Tibial artery (tissue), 4 donors: ENCODE measurements at regions not wholly inside any gene's neighbourhood (a gene's known extent, or its start where the extent isn't known, plus 50 kb on each side); places are given as distances from the start of the nearest gene placed in this dataset.

Experiments
- DNase-seq, 2 donors: peaks; one replicate each; pipeline ENCODE4 v3.0.0-alpha.2; 2019
- H3K27ac ChIP-seq, 2 donors: fragments of 200-600 bp; sonication (generic) in 1 of 2; 1 replicate in 1 of 2; 2 replicates in 1 of 2; pipeline ENCODE4 v1.5.1; 2018 to 2019; ENCODE audit warnings: mild to moderate bottlenecking in 1 of 2
- H3K27me3 ChIP-seq, 2 donors: fragments of 200-600 bp; sonication (generic) in 1 of 2; one replicate each; pipeline versions ENCODE4 v1.5.1 to v1.6.0; 2016 to 2019
- H3K36me3 ChIP-seq, 3 donors: fragments of 200-600 bp; sonication (generic) in 2 of 3; one replicate each; pipeline ENCODE4 v1.5.1; 2016 to 2019; ENCODE audit warnings: mild to moderate bottlenecking in 2 of 3
- H3K4me1 ChIP-seq, 4 donors: fragments of 200-600 bp; sonication (generic) in 2 of 4; 1 replicate in 3 of 4; 2 replicates in 1 of 4; pipeline ENCODE4 v1.5.1; 2016 to 2019
- H3K4me3 ChIP-seq, 2 donors: fragments of 200-600 bp; sonication (generic) in 1 of 2; 1 replicate in 1 of 2; 2 replicates in 1 of 2; pipeline ENCODE4 v1.5.1; 2018 to 2019; ENCODE audit warnings: mild to moderate bottlenecking in 2 of 2
- H3K9me3 ChIP-seq, 3 donors: fragments of 200-600 bp; sonication (generic) in 1 of 3; one replicate each; pipeline ENCODE4 v1.5.1; 2016 to 2019
- intact Hi-C: fragments of 100-400 bp; cut with DNase I; formaldehyde crosslinking; loops from one replicate; pipeline ENCODE4 v1.15.0; 2023; ENCODE audit warnings: low total_unique reads
- TF ChIP-seq, protein P1 (sequence below), 2 experiments: fragments of 200-600 bp in 1 of 2; fragments of 450-650 bp in 1 of 2; IDR thresholded peaks; one replicate each; pipeline ENCODE4 v1.5.1; 2017 to 2019; ENCODE audit warnings: antibody characterized with exemption in 2 of 2, mild to moderate bottlenecking in 1 of 2, moderate library complexity in 1 of 2

DNA sequence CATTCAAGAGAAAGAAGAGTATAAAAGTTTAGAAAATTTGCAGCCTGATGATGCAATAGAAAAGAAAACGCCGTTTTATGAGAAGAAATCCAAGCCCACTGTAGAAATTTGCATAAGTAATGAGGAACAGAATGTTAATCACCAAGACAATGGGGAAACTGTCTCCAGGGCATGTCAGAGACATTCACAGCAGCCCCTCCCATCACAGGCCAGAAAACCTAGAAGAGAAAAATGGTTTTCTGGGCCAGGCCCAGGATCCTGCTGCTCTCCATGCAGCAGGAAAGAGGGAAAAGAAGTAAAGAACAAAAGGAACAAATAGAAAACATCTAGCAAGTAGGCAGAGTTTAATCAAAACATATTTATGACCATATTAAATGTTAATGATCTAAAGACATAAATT lies 119.0 kb downstream of the ANKRD50 start:
- DNase-seq = no peak
- H3K4me3 ChIP-seq = no peak overlapping the region
- H3K27ac ChIP-seq = no peak overlapping the region
- no peaks in the 10 kb centered on the region for H3K27me3 ChIP-seq
- no peaks in the 10 kb centered on the region for H3K4me1 ChIP-seq
- H3K36me3 ChIP-seq = no peaks in the 10 kb centered on the region
- intact Hi-C loops = no loop called here
- no peaks in the 10 kb centered on the region for H3K9me3 ChIP-seq
- TF ChIP-seq, protein P1, sequence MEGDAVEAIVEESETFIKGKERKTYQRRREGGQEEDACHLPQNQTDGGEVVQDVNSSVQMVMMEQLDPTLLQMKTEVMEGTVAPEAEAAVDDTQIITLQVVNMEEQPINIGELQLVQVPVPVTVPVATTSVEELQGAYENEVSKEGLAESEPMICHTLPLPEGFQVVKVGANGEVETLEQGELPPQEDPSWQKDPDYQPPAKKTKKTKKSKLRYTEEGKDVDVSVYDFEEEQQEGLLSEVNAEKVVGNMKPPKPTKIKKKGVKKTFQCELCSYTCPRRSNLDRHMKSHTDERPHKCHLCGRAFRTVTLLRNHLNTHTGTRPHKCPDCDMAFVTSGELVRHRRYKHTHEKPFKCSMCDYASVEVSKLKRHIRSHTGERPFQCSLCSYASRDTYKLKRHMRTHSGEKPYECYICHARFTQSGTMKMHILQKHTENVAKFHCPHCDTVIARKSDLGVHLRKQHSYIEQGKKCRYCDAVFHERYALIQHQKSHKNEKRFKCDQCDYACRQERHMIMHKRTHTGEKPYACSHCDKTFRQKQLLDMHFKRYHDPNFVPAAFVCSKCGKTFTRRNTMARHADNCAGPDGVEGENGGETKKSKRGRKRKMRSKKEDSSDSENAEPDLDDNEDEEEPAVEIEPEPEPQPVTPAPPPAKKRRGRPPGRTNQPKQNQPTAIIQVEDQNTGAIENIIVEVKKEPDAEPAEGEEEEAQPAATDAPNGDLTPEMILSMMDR (IDR thresholded peaks at IDR 0.05) = no peak

DNA sequence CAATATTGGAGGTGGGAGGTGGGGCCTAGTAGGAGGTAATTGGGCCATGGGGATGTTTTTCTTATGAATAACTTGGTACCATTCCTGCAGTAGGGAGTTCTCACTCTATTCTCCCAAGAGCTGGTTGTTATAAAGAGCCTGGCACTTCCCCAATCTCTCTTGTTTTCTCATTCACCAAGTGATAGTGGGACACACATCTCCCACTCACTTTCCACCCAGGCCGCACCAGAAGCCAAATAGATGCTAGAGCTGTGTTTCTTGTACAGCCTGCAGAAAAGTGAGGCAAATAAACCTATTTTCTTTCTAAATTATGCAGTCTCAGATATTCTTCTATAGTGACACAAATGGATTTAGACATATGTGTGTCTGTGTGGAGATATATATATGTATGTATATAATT lies 117.6 kb downstream of the ANKRD50 start:
- intact Hi-C loops = no loop called here
- Histone ChIP-seq H3K36me3 (no peaks in the 10 kb centered on the region), H3K4me3 (no peak overlapping the region), H3K27me3 (no peaks in the 10 kb centered on the region), H3K27ac (no peak overlapping the region), H3K4me1 (no peaks in the 10 kb centered on the region), H3K9me3 (no peaks in the 10 kb centered on the region)
- TF ChIP-seq, protein P1 (IDR thresholded peaks at IDR 0.05) = no peak
- no peak for DNase-seq

DNA sequence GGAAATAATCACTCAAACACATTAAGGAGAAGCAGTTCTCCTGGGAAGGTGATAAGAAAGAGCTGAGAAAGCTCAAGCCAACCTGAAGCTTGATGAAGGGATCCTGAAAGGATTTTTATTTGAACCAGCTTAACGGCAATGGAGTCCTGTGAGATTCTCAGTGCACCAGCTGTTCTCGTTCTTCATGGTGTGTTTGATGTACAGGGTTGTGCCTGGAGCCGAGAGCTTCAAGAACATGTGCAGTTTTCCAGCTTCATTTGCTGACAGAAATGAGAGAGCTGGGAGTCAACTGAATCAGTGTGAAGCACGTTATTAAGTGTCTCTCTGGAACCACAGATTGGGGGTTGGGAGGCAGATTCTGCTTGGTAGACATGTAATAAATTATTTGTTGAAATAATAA lies 115.7 kb downstream of the ANKRD50 start:
- TF ChIP-seq, protein P1 (IDR thresholded peaks at IDR 0.05) = no peak
- Histone ChIP-seq H3K4me3 (no peak overlapping the region), H3K27ac (no peak overlapping the region), H3K9me3 (no peaks in the 10 kb centered on the region), H3K4me1 (no peaks in the 10 kb centered on the region), H3K27me3 (no peaks in the 10 kb centered on the region), H3K36me3 (no peaks in the 10 kb centered on the region)
- DNase-seq = no peak
- intact Hi-C loops = no loop called here

DNA sequence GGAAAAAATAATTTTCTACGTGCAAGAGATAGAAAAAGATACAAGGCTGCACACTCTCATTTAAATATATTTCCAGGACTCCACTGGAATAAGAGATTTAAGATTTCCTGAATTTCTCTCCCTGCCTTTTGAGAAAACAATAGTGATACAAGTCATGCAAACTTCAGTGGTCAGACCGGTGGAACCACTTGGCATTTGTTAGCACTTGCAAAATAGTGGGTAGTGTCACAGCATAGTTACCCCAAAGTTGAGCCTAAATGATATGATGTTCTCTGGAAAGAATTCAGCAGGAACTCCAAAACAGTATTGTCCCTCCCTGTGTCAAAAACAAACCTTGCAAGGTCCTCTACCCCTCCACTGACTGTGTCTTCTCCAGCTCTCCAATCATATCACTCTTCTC lies 102.3 kb downstream of the ANKRD50 start:
- intact Hi-C loops = no loop called here
- H3K9me3 ChIP-seq = no peaks in the 10 kb centered on the region
- no peak for DNase-seq
- TF ChIP-seq, protein P1 (IDR thresholded peaks at IDR 0.05) = no peak
- no peaks in the 10 kb centered on the region for H3K27me3 ChIP-seq
- no peak overlapping the region for H3K27ac ChIP-seq
- H3K4me1 ChIP-seq = no peaks in the 10 kb centered on the region
- no peaks in the 10 kb centered on the region for H3K36me3 ChIP-seq
- no peak overlapping the region for H3K4me3 ChIP-seq
